Gastrocnemius medialis (tissue), 4 donors: ENCODE measurements at regions not wholly inside any gene's neighbourhood (a gene's known extent, or its start where the extent isn't known, plus 50 kb on each side); places are given as distances from the start of the nearest gene placed in this dataset.

ENCODE experiments used
- CTCF ChIP-seq, 5 experiments: fragments of 450-650 bp in 3 of 5; fragments of 200-600 bp in 2 of 5; sonication (generic) in 2 of 5; IDR thresholded peaks in 4 of 5; conservative IDR thresholded peaks in 1 of 5; 1 replicate in 4 of 5; 2 replicates in 1 of 5; pipeline ENCODE4 v1.5.1; 2016 to 2019; ENCODE audit warnings: antibody characterized with exemption in 5 of 5, mild to moderate bottlenecking in 3 of 5, moderate library complexity in 3 of 5
- POLR2A ChIP-seq, 2 donors: fragments of 450-650 bp; IDR thresholded peaks; one replicate each; pipeline ENCODE4 v1.6.1; 2017; ENCODE audit warnings: antibody characterized with exemption in 2 of 2, mild to moderate bottlenecking in 2 of 2, moderate library complexity in 2 of 2

DNA sequence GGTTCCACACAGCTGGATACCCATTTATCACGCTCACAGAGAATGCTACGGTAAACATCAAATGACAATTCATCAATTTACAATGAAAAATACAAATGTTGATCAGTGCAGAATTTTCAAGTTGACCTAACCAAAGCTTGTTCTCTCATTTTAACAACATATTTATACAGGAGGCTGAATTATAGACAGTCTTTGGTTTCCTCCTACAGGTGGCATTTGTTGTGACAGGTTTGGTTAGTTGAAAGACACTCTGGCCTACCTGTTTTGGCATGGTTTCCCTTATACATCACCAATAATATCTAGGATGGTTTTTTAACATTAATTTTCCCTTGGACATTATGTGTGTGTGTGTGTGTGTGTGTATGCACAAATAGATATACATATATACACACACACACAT is 642.5 kb upstream of the MMS22L start:
- TF ChIP-seq CTCF (IDR thresholded peaks at IDR 0.05 in 4 of 5, conservative IDR thresholded peaks at IDR 0.05 in 1 of 5): no peak
- TF ChIP-seq POLR2A (IDR thresholded peaks at IDR 0.05): no peak
